ENCODE measurements at regions not wholly inside any gene's neighbourhood (a gene's known extent, or its start where the extent isn't known, plus 50 kb on each side); places are given as distances from the start of the nearest gene placed in this dataset.

- no peak for DNase-seq (ENCODE audit: low read depth in 4 of 4, low spot score in 2 of 4)
Measured at GRCh38 chr11:69242266-69242920, 51.6 kb upstream of the MYEOV start.

- DNase-seq (ENCODE audit: low read depth in 4 of 4, low spot score in 2 of 4) = no peak
Measured at GRCh38 chr11:69243496-69244200, 50.3 kb upstream of the MYEOV start.

Data from left renal cortex interstitium (tissue), 4 donors.